K562 (cell line): ENCODE measurements at regions not wholly inside any gene's neighbourhood (a gene's known extent, or its start where the extent isn't known, plus 50 kb on each side); places are given as distances from the start of the nearest gene placed in this dataset.

Experiments
- CBX5 ChIP-seq: IDR thresholded peaks from 2 replicates; pipeline ENCODE4 v1.6.1; 2014; ENCODE audit warnings: low read depth, borderline replicate concordance
- CHCHD3 ChIP-seq: fragments of 250-450 bp; sonication (Bioruptor Pico); IDR thresholded peaks from 2 replicates; pipeline ENCODE4 v2.1.2; 2022; ENCODE audit warnings: mild to moderate bottlenecking
- EHMT2 ChIP-seq: fragments of 450-650 bp; IDR thresholded peaks from 2 replicates; pipeline ENCODE4 v1.6.1; 2018; ENCODE audit warnings: antibody characterized with exemption
- IRF2 ChIP-seq: sonication (generic); formaldehyde crosslinking; IDR thresholded peaks from 2 replicates; pipeline ENCODE4 v1.8.1; 2022; ENCODE audit warnings: mild to moderate bottlenecking, missing genetic modification reagents
- PHTF2 ChIP-seq: fragments of 250-450 bp; sonication (Bioruptor Pico); IDR thresholded peaks from 2 replicates; pipeline ENCODE4 v1.5.0; 2021; ENCODE audit warnings: mild to moderate bottlenecking
- POLR2A ChIP-seq: fragments of 450-650 bp; conservative IDR thresholded peaks from 2 replicates; pipeline ENCODE4 v1.6.1; 2016
- POLR3G ChIP-seq: IDR thresholded peaks from 2 replicates; pipeline ENCODE4 v1.6.1; 2011; ENCODE audit not compliant: insufficient read length, insufficient replicate concordance; ENCODE audit errors: extremely low read depth
- SMC3 ChIP-seq: conservative IDR thresholded peaks from 2 replicates; pipeline ENCODE4 v1.6.1; 2011; ENCODE audit warnings: low read depth, low read length, improper control_type of control experiment; ENCODE audit not compliant: insufficient read depth
- SP1 ChIP-seq: sonication (generic); formaldehyde crosslinking; IDR thresholded peaks from 2 replicates; pipeline ENCODE4 v1.8.1; 2022; ENCODE audit warnings: mild to moderate bottlenecking, missing genetic modification reagents
- TEAD2 ChIP-seq: fragments of 450-650 bp; IDR thresholded peaks from 2 replicates; pipeline ENCODE4 v1.6.1; 2016; ENCODE audit warnings: missing genetic modification characterization, control low read depth, missing compliant biosample characterization
- ZNF121 ChIP-seq: sonication (generic); formaldehyde crosslinking; conservative IDR thresholded peaks from 2 replicates; pipeline ENCODE4 v1.8.0; 2022; ENCODE audit warnings: missing genetic modification reagents
- TF ChIP-seq, protein P1 (sequence below): fragments of 250-450 bp; sonication (Bioruptor Pico); IDR thresholded peaks from 2 replicates; pipeline ENCODE4 v1.4.0; 2020; ENCODE audit warnings: mild to moderate bottlenecking, moderate library complexity
- TF ChIP-seq, protein P2 (sequence below), 3 experiments: IDR thresholded peaks in 2 of 3; conservative IDR thresholded peaks in 1 of 3; 2 replicates each; pipeline ENCODE4 v1.5.1; 2011 to 2012; ENCODE audit warnings: low read length in 3 of 3, mild to moderate bottlenecking in 3 of 3, control low read depth in 2 of 3, improper control_type of control experiment in 1 of 3, inconsistent platforms in 1 of 3, low read depth in 1 of 3, mixed read lengths in 1 of 3, moderate library complexity in 1 of 3; ENCODE audit not compliant: insufficient read depth in 2 of 3
- TF ChIP-seq, protein P3 (sequence below): fragments of 250-450 bp; sonication (Bioruptor Pico); IDR thresholded peaks from 2 replicates; pipeline ENCODE4 v1.5.0; 2020; ENCODE audit warnings: mild to moderate bottlenecking, borderline replicate concordance

DNA sequence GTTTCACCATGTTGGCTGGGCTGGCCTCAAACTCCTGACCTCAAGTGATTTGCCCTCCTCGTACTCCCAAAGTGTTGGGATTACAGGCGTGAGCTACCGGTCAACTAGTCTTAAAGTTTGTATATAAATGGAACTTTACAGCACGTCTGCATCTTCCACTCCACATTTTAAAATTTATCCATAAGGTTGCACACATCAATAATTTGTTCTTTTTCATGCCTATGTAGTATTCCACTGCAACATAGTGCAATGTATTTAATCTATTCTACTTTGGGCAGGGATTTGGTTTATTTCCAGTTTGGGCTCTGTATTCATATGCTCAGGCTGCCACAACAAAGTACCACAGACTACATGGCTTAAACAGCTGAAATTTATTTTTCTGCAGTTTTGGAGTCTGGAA lies 90.0 kb downstream of the NPTX2 start:
- TF ChIP-seq SP1 (CRISPR knock-in tag) = no peak
- no peak for TF ChIP-seq SMC3
- TF ChIP-seq, protein P1, sequence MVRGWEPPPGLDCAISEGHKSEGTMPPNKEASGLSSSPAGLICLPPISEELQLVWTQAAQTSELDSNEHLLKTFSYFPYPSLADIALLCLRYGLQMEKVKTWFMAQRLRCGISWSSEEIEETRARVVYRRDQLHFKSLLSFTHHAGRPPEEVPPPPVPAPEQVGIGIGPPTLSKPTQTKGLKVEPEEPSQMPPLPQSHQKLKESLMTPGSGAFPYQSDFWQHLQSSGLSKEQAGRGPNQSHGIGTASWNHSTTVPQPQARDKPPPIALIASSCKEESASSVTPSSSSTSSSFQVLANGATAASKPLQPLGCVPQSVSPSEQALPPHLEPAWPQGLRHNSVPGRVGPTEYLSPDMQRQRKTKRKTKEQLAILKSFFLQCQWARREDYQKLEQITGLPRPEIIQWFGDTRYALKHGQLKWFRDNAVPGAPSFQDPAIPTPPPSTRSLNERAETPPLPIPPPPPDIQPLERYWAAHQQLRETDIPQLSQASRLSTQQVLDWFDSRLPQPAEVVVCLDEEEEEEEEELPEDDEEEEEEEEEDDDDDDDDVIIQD (CRISPR knock-in tag) = no peak
- TF ChIP-seq, protein P2, sequence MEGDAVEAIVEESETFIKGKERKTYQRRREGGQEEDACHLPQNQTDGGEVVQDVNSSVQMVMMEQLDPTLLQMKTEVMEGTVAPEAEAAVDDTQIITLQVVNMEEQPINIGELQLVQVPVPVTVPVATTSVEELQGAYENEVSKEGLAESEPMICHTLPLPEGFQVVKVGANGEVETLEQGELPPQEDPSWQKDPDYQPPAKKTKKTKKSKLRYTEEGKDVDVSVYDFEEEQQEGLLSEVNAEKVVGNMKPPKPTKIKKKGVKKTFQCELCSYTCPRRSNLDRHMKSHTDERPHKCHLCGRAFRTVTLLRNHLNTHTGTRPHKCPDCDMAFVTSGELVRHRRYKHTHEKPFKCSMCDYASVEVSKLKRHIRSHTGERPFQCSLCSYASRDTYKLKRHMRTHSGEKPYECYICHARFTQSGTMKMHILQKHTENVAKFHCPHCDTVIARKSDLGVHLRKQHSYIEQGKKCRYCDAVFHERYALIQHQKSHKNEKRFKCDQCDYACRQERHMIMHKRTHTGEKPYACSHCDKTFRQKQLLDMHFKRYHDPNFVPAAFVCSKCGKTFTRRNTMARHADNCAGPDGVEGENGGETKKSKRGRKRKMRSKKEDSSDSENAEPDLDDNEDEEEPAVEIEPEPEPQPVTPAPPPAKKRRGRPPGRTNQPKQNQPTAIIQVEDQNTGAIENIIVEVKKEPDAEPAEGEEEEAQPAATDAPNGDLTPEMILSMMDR (IDR thresholded peaks at IDR 0.05 in 2 of 3, conservative IDR thresholded peaks at IDR 0.05 in 1 of 3; ENCODE audit: insufficient read depth in 2 of 3, low read depth in 1 of 3, low read length in 3 of 3) = no peak
- no peak for TF ChIP-seq ZNF121 (CRISPR knock-in tag)
- TF ChIP-seq IRF2 (CRISPR knock-in tag) = no peak
- no peak for TF ChIP-seq CHCHD3
- no peak for TF ChIP-seq TEAD2 (tag)
- no peak for TF ChIP-seq PHTF2 (CRISPR knock-in tag)
- TF ChIP-seq CBX5 = no peak
- TF ChIP-seq EHMT2 = no peak
- TF ChIP-seq, protein P3, sequence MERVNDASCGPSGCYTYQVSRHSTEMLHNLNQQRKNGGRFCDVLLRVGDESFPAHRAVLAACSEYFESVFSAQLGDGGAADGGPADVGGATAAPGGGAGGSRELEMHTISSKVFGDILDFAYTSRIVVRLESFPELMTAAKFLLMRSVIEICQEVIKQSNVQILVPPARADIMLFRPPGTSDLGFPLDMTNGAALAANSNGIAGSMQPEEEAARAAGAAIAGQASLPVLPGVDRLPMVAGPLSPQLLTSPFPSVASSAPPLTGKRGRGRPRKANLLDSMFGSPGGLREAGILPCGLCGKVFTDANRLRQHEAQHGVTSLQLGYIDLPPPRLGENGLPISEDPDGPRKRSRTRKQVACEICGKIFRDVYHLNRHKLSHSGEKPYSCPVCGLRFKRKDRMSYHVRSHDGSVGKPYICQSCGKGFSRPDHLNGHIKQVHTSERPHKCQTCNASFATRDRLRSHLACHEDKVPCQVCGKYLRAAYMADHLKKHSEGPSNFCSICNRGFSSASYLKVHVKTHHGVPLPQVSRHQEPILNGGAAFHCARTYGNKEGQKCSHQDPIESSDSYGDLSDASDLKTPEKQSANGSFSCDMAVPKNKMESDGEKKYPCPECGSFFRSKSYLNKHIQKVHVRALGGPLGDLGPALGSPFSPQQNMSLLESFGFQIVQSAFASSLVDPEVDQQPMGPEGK (CRISPR knock-in tag) = no peak
- no peak for TF ChIP-seq POLR3G
- TF ChIP-seq POLR2A = no peak
